GM18511 (cell line): ENCODE measurements at regions not wholly inside any gene's neighbourhood (a gene's known extent, or its start where the extent isn't known, plus 50 kb on each side); places are given as distances from the start of the nearest gene placed in this dataset.

ENCODE experiments used
- ATAC-seq: cut with Tn5 transposase; IDR thresholded peaks from one replicate; pipeline ENCODE4 v1.9.1; 2021; ENCODE audit warnings: mild to moderate bottlenecking, moderate library complexity; ENCODE audit not compliant: unreplicated experiment

- ATAC-seq: peak; percentile 45
These were observed 50.5 kb upstream of the ATF3 start for GRCh38 chr1:212557739-212558692.

- ATAC-seq: peak; percentile 95
These were observed 49.7 kb upstream of the ATF3 start for GRCh38 chr1:212558693-212559480.
